HEK293 (cell line): ENCODE measurements at regions not wholly inside any gene's neighbourhood (a gene's known extent, or its start where the extent isn't known, plus 50 kb on each side); places are given as distances from the start of the nearest gene placed in this dataset.

Experiments
- KLF9 ChIP-seq: fragments of 450-650 bp; formaldehyde crosslinking; IDR thresholded peaks from 2 replicates; pipeline ENCODE4 v1.5.1; 2016; ENCODE audit warnings: missing biosample characterization, missing genetic modification characterization, low read depth
- MEIS1 ChIP-seq: sonication (generic); formaldehyde crosslinking; IDR thresholded peaks from 2 replicates; pipeline ENCODE4 v1.8.1; 2022; ENCODE audit warnings: missing genetic modification reagents, mild to moderate bottlenecking, borderline replicate concordance
- ZBTB17 ChIP-seq: fragments of 450-650 bp; formaldehyde crosslinking; IDR thresholded peaks from 2 replicates; pipeline ENCODE4 v1.5.1; 2016; ENCODE audit warnings: missing biosample characterization, missing genetic modification characterization
- ZBTB20 ChIP-seq: fragments of 450-650 bp; formaldehyde crosslinking; IDR thresholded peaks from 2 replicates; pipeline ENCODE4 v1.5.1; 2016; ENCODE audit warnings: missing biosample characterization, missing genetic modification characterization
- ZNF174 ChIP-seq: fragments of 450-650 bp; formaldehyde crosslinking; IDR thresholded peaks from 2 replicates; pipeline ENCODE4 v1.5.0; 2017; ENCODE audit warnings: missing biosample characterization, mild to moderate bottlenecking, missing genetic modification characterization
- ZNF324 ChIP-seq: fragments of 450-650 bp; formaldehyde crosslinking; IDR thresholded peaks from 2 replicates; pipeline ENCODE4 v1.5.1; 2016; ENCODE audit warnings: missing biosample characterization, missing genetic modification characterization
- ZNF37A ChIP-seq: fragments of 450-650 bp; IDR thresholded peaks from 2 replicates; pipeline ENCODE4 v1.5.1; 2018; ENCODE audit warnings: missing biosample characterization, missing genetic modification characterization
- ZNF843 ChIP-seq: fragments of 450-650 bp; formaldehyde crosslinking; IDR thresholded peaks from 2 replicates; pipeline ENCODE4 v1.5.1; 2016; ENCODE audit warnings: missing biosample characterization, missing genetic modification characterization
- TF ChIP-seq, protein P1 (sequence below): fragments of 450-650 bp; formaldehyde crosslinking; IDR thresholded peaks from 2 replicates; pipeline ENCODE4 v1.5.1; 2016; ENCODE audit warnings: missing biosample characterization, missing genetic modification characterization
- TF ChIP-seq, protein P2 (sequence below): fragments of 450-650 bp; formaldehyde crosslinking; IDR thresholded peaks from 2 replicates; pipeline ENCODE4 v1.5.1; 2016; ENCODE audit warnings: missing biosample characterization, missing genetic modification characterization
- TF ChIP-seq, protein P3 (sequence below): IDR thresholded peaks from 2 replicates; pipeline ENCODE4 v1.6.1; 2011; ENCODE audit warnings: mild to moderate bottlenecking, low read depth, low read length, borderline replicate concordance

DNA sequence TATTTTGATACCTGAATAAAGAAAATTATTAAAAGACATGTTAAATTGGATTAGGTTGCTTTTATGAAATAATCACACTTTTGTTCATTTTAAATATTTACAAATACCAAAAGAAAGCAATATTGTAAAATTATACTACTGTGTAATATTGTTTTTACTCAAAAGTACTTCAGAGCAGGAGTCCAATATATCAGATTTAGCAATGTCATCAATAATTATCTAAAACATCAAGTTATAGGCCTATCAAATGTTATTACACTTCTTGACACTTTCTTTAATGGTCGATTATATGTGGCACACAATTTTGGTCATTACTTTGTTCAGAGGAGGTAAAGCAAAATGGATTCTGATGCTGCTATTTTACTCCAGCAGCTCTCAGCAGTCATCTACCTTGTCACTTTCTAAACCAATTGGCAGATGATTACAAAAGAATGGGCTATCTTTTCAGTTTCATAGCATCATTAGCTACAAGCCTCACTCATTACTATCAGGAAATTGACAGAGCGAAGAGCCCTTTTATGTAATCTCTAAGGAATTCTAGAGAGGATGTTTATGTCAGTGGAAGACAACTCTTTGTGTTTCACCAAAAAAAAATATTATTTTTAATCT lies 318.6 kb downstream of the PLOD2 start:
- TF ChIP-seq, protein P1, sequence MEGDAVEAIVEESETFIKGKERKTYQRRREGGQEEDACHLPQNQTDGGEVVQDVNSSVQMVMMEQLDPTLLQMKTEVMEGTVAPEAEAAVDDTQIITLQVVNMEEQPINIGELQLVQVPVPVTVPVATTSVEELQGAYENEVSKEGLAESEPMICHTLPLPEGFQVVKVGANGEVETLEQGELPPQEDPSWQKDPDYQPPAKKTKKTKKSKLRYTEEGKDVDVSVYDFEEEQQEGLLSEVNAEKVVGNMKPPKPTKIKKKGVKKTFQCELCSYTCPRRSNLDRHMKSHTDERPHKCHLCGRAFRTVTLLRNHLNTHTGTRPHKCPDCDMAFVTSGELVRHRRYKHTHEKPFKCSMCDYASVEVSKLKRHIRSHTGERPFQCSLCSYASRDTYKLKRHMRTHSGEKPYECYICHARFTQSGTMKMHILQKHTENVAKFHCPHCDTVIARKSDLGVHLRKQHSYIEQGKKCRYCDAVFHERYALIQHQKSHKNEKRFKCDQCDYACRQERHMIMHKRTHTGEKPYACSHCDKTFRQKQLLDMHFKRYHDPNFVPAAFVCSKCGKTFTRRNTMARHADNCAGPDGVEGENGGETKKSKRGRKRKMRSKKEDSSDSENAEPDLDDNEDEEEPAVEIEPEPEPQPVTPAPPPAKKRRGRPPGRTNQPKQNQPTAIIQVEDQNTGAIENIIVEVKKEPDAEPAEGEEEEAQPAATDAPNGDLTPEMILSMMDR = no peak
- TF ChIP-seq ZNF843 (no peak), ZBTB17 (tag by site-specific recombination) (no peak), ZNF174 (tag by site-specific recombination) (no peak), ZNF37A (tag by site-specific recombination) (no peak), ZNF324 (no peak), MEIS1 (CRISPR knock-in tag) (no peak), KLF9 (tag by site-specific recombination) (no peak), ZBTB20 (tag by site-specific recombination) (no peak)
- TF ChIP-seq, protein P2, sequence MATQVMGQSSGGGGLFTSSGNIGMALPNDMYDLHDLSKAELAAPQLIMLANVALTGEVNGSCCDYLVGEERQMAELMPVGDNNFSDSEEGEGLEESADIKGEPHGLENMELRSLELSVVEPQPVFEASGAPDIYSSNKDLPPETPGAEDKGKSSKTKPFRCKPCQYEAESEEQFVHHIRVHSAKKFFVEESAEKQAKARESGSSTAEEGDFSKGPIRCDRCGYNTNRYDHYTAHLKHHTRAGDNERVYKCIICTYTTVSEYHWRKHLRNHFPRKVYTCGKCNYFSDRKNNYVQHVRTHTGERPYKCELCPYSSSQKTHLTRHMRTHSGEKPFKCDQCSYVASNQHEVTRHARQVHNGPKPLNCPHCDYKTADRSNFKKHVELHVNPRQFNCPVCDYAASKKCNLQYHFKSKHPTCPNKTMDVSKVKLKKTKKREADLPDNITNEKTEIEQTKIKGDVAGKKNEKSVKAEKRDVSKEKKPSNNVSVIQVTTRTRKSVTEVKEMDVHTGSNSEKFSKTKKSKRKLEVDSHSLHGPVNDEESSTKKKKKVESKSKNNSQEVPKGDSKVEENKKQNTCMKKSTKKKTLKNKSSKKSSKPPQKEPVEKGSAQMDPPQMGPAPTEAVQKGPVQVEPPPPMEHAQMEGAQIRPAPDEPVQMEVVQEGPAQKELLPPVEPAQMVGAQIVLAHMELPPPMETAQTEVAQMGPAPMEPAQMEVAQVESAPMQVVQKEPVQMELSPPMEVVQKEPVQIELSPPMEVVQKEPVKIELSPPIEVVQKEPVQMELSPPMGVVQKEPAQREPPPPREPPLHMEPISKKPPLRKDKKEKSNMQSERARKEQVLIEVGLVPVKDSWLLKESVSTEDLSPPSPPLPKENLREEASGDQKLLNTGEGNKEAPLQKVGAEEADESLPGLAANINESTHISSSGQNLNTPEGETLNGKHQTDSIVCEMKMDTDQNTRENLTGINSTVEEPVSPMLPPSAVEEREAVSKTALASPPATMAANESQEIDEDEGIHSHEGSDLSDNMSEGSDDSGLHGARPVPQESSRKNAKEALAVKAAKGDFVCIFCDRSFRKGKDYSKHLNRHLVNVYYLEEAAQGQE (tag by site-specific recombination) = no peak
- TF ChIP-seq, protein P3, sequence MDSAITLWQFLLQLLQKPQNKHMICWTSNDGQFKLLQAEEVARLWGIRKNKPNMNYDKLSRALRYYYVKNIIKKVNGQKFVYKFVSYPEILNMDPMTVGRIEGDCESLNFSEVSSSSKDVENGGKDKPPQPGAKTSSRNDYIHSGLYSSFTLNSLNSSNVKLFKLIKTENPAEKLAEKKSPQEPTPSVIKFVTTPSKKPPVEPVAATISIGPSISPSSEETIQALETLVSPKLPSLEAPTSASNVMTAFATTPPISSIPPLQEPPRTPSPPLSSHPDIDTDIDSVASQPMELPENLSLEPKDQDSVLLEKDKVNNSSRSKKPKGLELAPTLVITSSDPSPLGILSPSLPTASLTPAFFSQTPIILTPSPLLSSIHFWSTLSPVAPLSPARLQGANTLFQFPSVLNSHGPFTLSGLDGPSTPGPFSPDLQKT = no peak
